HepG2 (cell line): ENCODE measurements at regions not wholly inside any gene's neighbourhood (a gene's known extent, or its start where the extent isn't known, plus 50 kb on each side); places are given as distances from the start of the nearest gene placed in this dataset.

Experiments used
- DNMT3B ChIP-seq: conservative IDR thresholded peaks from 2 replicates; pipeline ENCODE4 v1.6.1; 2016; ENCODE audit warnings: missing biosample characterization, control low read depth
- GABPA ChIP-seq, 2 experiments: IDR thresholded peaks; 2 replicates each; pipeline ENCODE4 v1.6.1; 2011 to 2016; ENCODE audit warnings: low read depth in 2 of 2, low read length in 1 of 2, missing biosample characterization in 1 of 2, missing genetic modification characterization in 1 of 2
- JUNB ChIP-seq: sonication (generic); formaldehyde crosslinking; IDR thresholded peaks from 2 replicates; pipeline ENCODE4 v1.8.0; 2022; ENCODE audit warnings: missing genetic modification reagents, mild to moderate bottlenecking, borderline replicate concordance
- KLF6 ChIP-seq: IDR thresholded peaks from 2 replicates; pipeline ENCODE4 v1.8.0; 2016; ENCODE audit warnings: missing biosample characterization, missing genetic modification reagents
- MED8 ChIP-seq: sonication (generic); formaldehyde crosslinking; IDR thresholded peaks from 2 replicates; pipeline ENCODE4 v1.8.1; 2023; ENCODE audit warnings: mild to moderate bottlenecking, missing genetic modification reagents; ENCODE audit not compliant: insufficient replicate concordance
- NR2F1 ChIP-seq, 2 experiments: fragments of 450-650 bp in 1 of 2; formaldehyde crosslinking in 1 of 2; IDR thresholded peaks; 2 replicates each; pipeline versions ENCODE4 v1.5.0 to v1.6.1; 2016 to 2020; ENCODE audit warnings: mild to moderate bottlenecking in 1 of 2, missing compliant biosample characterization in 1 of 2, missing genetic modification reagents in 1 of 2, moderate library complexity in 1 of 2
- REPIN1 ChIP-seq: sonication (generic); formaldehyde crosslinking; IDR thresholded peaks from 2 replicates; pipeline ENCODE4 v1.8.0; 2022; ENCODE audit warnings: missing genetic modification reagents, low read depth, mild to moderate bottlenecking, borderline replicate concordance
- SALL1 ChIP-seq: sonication (generic); formaldehyde crosslinking; IDR thresholded peaks from 2 replicates; pipeline ENCODE4 v1.8.0; 2022; ENCODE audit warnings: mild to moderate bottlenecking, missing genetic modification reagents
- TEAD3 ChIP-seq: optimal IDR thresholded peaks from 2 replicates; pipeline ENCODE3; 2016; ENCODE audit warnings: borderline replicate concordance
- ZBTB3 ChIP-seq: sonication (generic); formaldehyde crosslinking; IDR thresholded peaks from 2 replicates; pipeline ENCODE4 v1.4.0; 2020; ENCODE audit warnings: low read depth, mild to moderate bottlenecking, moderate library complexity, missing genetic modification reagents, borderline replicate concordance
- ZNF20 ChIP-seq: sonication (generic); formaldehyde crosslinking; IDR thresholded peaks from 2 replicates; pipeline ENCODE4 v1.4.0; 2020; ENCODE audit warnings: mild to moderate bottlenecking, moderate library complexity, missing genetic modification reagents
- ZNF619 ChIP-seq: sonication (generic); formaldehyde crosslinking; IDR thresholded peaks from 2 replicates; pipeline ENCODE4 v1.4.0; 2020; ENCODE audit warnings: mild to moderate bottlenecking, missing genetic modification reagents
- ZNF776 ChIP-seq: sonication (generic); formaldehyde crosslinking; IDR thresholded peaks from 2 replicates; pipeline ENCODE4 v1.4.0; 2020; ENCODE audit warnings: mild to moderate bottlenecking, missing genetic modification reagents
- ZNF780A ChIP-seq: sonication (generic); formaldehyde crosslinking; IDR thresholded peaks from 2 replicates; pipeline ENCODE4 v1.8.0; 2022; ENCODE audit warnings: mild to moderate bottlenecking, missing genetic modification reagents, moderate library complexity
- TF ChIP-seq, protein P1 (sequence below): IDR thresholded peaks from 2 replicates; pipeline ENCODE4 v1.6.1; 2018; ENCODE audit warnings: missing genetic modification reagents, mild to moderate bottlenecking, missing compliant biosample characterization
- TF ChIP-seq, protein P2 (sequence below): sonication (generic); formaldehyde crosslinking; IDR thresholded peaks from 2 replicates; pipeline ENCODE4 v1.4.0; 2020; ENCODE audit warnings: mild to moderate bottlenecking, missing genetic modification reagents
- TF ChIP-seq, protein P3 (sequence below): sonication (generic); formaldehyde crosslinking; IDR thresholded peaks from 2 replicates; pipeline ENCODE4 v1.5.0; 2020; ENCODE audit warnings: missing genetic modification reagents
- TF ChIP-seq, protein P4 (sequence below), 2 experiments: fragments of 450-650 bp in 1 of 2; sonication (generic) in 1 of 2; formaldehyde crosslinking in 1 of 2; IDR thresholded peaks; 2 replicates each; pipeline versions ENCODE4 v1.6.1 to v1.8.0; 2016 to 2022; ENCODE audit warnings: antibody characterized with exemption in 1 of 2, mild to moderate bottlenecking in 1 of 2, missing genetic modification reagents in 1 of 2

DNA sequence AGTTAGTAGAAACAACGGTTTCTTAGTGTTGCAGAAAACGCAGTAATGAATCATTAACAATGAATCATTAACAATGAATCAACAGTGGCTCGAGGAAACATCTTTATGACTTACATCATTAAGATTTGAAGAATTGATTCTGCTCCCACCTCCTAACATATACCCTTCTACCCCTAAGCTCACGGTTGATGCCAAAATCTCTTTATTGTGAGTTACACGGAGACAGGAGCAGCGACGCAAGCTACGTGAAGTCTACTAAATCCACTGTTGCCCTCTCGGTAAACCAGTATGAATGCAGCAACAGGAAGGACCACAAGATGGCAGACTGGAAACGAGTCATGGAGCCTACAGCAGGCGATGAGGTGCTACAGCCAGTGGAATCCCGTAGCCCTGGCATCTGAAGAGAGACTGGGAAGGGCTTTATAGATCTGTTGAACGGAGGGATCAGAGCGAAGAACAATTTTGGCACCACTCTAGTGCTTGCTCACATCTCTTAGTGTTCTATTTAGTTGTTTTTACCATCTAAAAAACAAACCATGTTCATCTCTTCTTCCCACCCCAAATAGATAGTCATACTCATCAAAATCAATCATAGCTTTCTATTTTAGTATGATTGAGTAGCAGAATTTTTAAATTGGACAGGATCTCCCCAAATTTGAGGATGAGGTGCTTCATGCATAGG is 332.7 kb downstream of the DUSP6 start (continued):
- TF ChIP-seq ZNF776 (no peak), TEAD3 (CRISPR knock-in tag) (peak; percentile 34), KLF6 (CRISPR knock-in tag) (peak; percentile 39; the same call in 1 of the 2 replicates), ZNF20 (CRISPR knock-in tag) (no peak), NR2F1 (CRISPR knock-in tag; IDR thresholded peaks at IDR 0.05) (no peak), SALL1 (CRISPR knock-in tag) (peak; percentile 35), MED8 (CRISPR knock-in tag) (no peak), GABPA (IDR thresholded peaks at IDR 0.05; ENCODE audit: low read depth, low read length) (no peak), GABPA (CRISPR knock-in tag; IDR thresholded peaks at IDR 0.05; ENCODE audit: low read depth) (no peak), JUNB (CRISPR knock-in tag) (no peak), DNMT3B (CRISPR knock-in tag) (no peak), ZBTB3 (CRISPR knock-in tag) (no peak), ZNF780A (CRISPR knock-in tag) (no peak), ZNF619 (CRISPR knock-in tag) (no peak), REPIN1 (CRISPR knock-in tag) (no peak)
- TF ChIP-seq, protein P1, sequence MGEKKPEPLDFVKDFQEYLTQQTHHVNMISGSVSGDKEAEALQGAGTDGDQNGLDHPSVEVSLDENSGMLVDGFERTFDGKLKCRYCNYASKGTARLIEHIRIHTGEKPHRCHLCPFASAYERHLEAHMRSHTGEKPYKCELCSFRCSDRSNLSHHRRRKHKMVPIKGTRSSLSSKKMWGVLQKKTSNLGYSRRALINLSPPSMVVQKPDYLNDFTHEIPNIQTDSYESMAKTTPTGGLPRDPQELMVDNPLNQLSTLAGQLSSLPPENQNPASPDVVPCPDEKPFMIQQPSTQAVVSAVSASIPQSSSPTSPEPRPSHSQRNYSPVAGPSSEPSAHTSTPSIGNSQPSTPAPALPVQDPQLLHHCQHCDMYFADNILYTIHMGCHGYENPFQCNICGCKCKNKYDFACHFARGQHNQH (CRISPR knock-in tag) = 0 out of 2 replicates have a peak, but pooled peaks have one; percentile 27
- TF ChIP-seq, protein P2, sequence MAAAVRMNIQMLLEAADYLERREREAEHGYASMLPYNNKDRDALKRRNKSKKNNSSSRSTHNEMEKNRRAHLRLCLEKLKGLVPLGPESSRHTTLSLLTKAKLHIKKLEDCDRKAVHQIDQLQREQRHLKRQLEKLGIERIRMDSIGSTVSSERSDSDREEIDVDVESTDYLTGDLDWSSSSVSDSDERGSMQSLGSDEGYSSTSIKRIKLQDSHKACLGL = no peak
- TF ChIP-seq, protein P3, sequence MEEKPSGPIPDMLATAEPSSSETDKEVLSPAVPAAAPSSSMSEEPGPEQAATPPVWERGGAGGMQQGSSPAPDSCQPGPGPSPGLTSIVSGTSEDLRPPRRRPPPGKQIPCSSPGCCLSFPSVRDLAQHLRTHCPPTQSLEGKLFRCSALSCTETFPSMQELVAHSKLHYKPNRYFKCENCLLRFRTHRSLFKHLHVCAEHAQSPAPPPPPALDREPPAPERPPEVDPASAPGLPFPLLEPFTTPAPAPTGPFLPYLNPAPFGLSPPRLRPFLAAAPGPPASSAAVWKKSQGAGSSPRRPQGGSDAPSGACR (CRISPR knock-in tag) = no peak
- TF ChIP-seq, protein P4, sequence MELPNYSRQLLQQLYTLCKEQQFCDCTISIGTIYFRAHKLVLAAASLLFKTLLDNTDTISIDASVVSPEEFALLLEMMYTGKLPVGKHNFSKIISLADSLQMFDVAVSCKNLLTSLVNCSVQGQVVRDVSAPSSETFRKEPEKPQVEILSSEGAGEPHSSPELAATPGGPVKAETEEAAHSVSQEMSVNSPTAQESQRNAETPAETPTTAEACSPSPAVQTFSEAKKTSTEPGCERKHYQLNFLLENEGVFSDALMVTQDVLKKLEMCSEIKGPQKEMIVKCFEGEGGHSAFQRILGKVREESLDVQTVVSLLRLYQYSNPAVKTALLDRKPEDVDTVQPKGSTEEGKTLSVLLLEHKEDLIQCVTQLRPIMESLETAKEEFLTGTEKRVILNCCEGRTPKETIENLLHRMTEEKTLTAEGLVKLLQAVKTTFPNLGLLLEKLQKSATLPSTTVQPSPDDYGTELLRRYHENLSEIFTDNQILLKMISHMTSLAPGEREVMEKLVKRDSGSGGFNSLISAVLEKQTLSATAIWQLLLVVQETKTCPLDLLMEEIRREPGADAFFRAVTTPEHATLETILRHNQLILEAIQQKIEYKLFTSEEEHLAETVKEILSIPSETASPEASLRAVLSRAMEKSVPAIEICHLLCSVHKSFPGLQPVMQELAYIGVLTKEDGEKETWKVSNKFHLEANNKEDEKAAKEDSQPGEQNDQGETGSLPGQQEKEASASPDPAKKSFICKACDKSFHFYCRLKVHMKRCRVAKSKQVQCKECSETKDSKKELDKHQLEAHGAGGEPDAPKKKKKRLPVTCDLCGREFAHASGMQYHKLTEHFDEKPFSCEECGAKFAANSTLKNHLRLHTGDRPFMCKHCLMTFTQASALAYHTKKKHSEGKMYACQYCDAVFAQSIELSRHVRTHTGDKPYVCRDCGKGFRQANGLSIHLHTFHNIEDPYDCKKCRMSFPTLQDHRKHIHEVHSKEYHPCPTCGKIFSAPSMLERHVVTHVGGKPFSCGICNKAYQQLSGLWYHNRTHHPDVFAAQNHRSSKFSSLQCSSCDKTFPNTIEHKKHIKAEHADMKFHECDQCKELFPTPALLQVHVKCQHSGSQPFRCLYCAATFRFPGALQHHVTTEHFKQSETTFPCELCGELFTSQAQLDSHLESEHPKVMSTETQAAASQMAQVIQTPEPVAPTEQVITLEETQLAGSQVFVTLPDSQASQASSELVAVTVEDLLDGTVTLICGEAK (IDR thresholded peaks at IDR 0.05) = no peak
- TF ChIP-seq, protein P4 (CRISPR knock-in tag; IDR thresholded peaks at IDR 0.05) = no peak
